Caco-2 (cell line): ENCODE measurements at regions not wholly inside any gene's neighbourhood (a gene's known extent, or its start where the extent isn't known, plus 50 kb on each side); places are given as distances from the start of the nearest gene placed in this dataset.
"Not testable (repeated sequence)": the region's sequence is repeated elsewhere in the genome, so short reads cannot be mapped to it uniquely, and the experiment has no call there.

Experiments used
- BruUV-seq: library from RNA; stranded (reverse); fragments of 400-500 nt; replicated peaks from 2 replicates; lab custom pipeline; 2021; lab: Mats Ljungman, UMichigan
- CTCF ChIA-PET: fragments of 300-600 bp; sonication (Branson Sonifier 250); formaldehyde crosslinking; loops from one replicate; lab custom pipeline; 2022; ENCODE audit warnings: antibody characterized with exemption; lab: Charles Lee
- POLR2A ChIA-PET: fragments of 300-600 bp; sonication (Branson Sonifier 250); formaldehyde crosslinking; loops from one replicate; lab custom pipeline; 2022; ENCODE audit warnings: antibody characterized with exemption; lab: Charles Lee
- DNase-seq, 2 experiments: peaks; one replicate each; pipeline versions ENCODE4 v3.0.0 to v3.0.0-alpha.2; 2020 to 2022
- H3K27me3 ChIP-seq: replicated peaks from 2 replicates; pipeline ENCODE4 v1.6.0; 2011; ENCODE audit warnings: low read length; ENCODE audit not compliant: control insufficient read depth, insufficient read depth
- H3K36me3 ChIP-seq: 2 replicates; pipeline ENCODE4 v1.5.1; 2011; ENCODE audit warnings: low read length; ENCODE audit not compliant: control insufficient read depth, insufficient read depth
- H3K4me1 ChIP-seq: fragments of 250-450 bp; sonication (Bioruptor Pico); 2 replicates; pipeline ENCODE4 v1.5.1; 2020; ENCODE audit warnings: mild to moderate bottlenecking
- H3K4me3 ChIP-seq: 2 replicates; pipeline ENCODE4 v1.5.1; 2011; ENCODE audit warnings: low read depth, mild to moderate bottlenecking, control low read depth, low read length
- H3K9me3 ChIP-seq: fragments of 250-450 bp; sonication (Bioruptor Pico); 2 replicates; pipeline ENCODE4 v1.5.1; 2020; ENCODE audit warnings: mild to moderate bottlenecking, moderate library complexity
- H3K27ac Mint-ChIP-seq: one replicate; pipeline ENCODE4 v1.8.0; 2022; ENCODE audit warnings: mixed read lengths; ENCODE audit not compliant: unreplicated experiment
- H3K27me3 Mint-ChIP-seq: one replicate; pipeline ENCODE4 v1.8.0; 2022; ENCODE audit warnings: mixed read lengths; ENCODE audit not compliant: insufficient read depth, unreplicated experiment
- H3K36me3 Mint-ChIP-seq: one replicate; pipeline ENCODE4 v1.8.0; 2022; ENCODE audit warnings: mild to moderate bottlenecking, mixed read lengths; ENCODE audit not compliant: insufficient read depth, unreplicated experiment
- H3K4me1 Mint-ChIP-seq: one replicate; pipeline ENCODE4 v1.8.0; 2022; ENCODE audit warnings: low read depth, mixed read lengths; ENCODE audit not compliant: unreplicated experiment
- H3K4me3 Mint-ChIP-seq: one replicate; pipeline ENCODE4 v1.8.0; 2022; ENCODE audit warnings: mild to moderate bottlenecking, moderate library complexity, mixed read lengths; ENCODE audit not compliant: unreplicated experiment
- H3K9me3 Mint-ChIP-seq: one replicate; pipeline ENCODE4 v1.8.0; 2022; ENCODE audit warnings: mixed read lengths; ENCODE audit not compliant: unreplicated experiment
- intact Hi-C: fragments of 100-400 bp; cut with micrococcal nuclease; formaldehyde crosslinking; loops from one replicate; pipeline ENCODE4 v1.10.0; 2022; ENCODE audit not compliant: unreplicated experiment
- TF ChIP-seq, protein P1 (sequence below), 2 experiments: fragments of 200-600 bp in 1 of 2; IDR thresholded peaks; 1 replicate in 1 of 2; 2 replicates in 1 of 2; pipeline versions ENCODE4 v1.5.1 to v1.8.0; 2011 to 2022; ENCODE audit warnings: antibody characterized with exemption in 1 of 2, control low read depth in 1 of 2, inconsistent platforms in 1 of 2, low read depth in 1 of 2, low read length in 1 of 2, mild to moderate bottlenecking in 1 of 2, moderate library complexity in 1 of 2; ENCODE audit not compliant: insufficient read depth in 1 of 2, severe bottlenecking in 1 of 2, unreplicated experiment in 1 of 2

DNA sequence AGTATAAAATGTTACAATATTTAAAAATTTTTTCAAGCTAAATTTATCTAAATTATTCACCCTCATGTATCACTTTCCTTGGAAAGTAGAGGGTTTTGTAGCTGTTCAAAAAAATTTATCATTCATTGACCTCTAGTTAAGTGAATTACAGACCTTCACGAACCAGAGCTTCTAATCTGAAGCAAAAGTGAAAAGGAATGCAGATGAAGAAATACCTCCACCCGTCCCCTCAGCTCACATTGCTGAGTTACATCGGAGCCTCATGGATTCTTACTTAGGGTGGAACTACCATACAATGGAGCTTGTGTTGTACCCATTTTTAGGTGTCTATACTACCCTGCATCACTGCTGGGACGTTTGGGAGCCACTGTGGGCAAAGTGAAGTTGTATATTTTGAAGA, 146.2 kb upstream of the NEDD9 start:
- no peaks in the 10 kb centered on the region; the same call in 1 of the 2 replicates for H3K4me1 ChIP-seq
- TF ChIP-seq, protein P1, sequence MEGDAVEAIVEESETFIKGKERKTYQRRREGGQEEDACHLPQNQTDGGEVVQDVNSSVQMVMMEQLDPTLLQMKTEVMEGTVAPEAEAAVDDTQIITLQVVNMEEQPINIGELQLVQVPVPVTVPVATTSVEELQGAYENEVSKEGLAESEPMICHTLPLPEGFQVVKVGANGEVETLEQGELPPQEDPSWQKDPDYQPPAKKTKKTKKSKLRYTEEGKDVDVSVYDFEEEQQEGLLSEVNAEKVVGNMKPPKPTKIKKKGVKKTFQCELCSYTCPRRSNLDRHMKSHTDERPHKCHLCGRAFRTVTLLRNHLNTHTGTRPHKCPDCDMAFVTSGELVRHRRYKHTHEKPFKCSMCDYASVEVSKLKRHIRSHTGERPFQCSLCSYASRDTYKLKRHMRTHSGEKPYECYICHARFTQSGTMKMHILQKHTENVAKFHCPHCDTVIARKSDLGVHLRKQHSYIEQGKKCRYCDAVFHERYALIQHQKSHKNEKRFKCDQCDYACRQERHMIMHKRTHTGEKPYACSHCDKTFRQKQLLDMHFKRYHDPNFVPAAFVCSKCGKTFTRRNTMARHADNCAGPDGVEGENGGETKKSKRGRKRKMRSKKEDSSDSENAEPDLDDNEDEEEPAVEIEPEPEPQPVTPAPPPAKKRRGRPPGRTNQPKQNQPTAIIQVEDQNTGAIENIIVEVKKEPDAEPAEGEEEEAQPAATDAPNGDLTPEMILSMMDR (IDR thresholded peaks at IDR 0.05; ENCODE audit: insufficient read depth in 1 of 2, low read depth in 1 of 2, low read length in 1 of 2, severe bottlenecking in 1 of 2, unreplicated experiment in 1 of 2), result no peak
- Mint-ChIP-seq H3K27ac (no peak overlapping the region), H3K27me3 (no peaks in the 10 kb centered on the region), H3K4me1 (no peaks in the 10 kb centered on the region), H3K36me3 (peaks cover 5% of the 10 kb centered on the region), H3K4me3 (no peak overlapping the region), H3K9me3 (peaks cover 26% of the 10 kb centered on the region)
- no TSS peak for BruUV-seq
- CTCF ChIA-PET, result no interaction called here
- no peak overlapping the region for H3K4me3 ChIP-seq
- no peaks in the 10 kb centered on the region for H3K27me3 ChIP-seq
- no peaks in the 10 kb centered on the region for H3K36me3 ChIP-seq
- peaks cover 12% of the 10 kb centered on the region for H3K9me3 ChIP-seq
- POLR2A ChIA-PET, result interaction anchor here (1.1 kb wide), 1 partner anchor 11 kb away, joined by 3 read pairs; no protein-coding TSS in a partner anchor
- DNase-seq, result no peak
- intact Hi-C loops, result no loop called here

DNA sequence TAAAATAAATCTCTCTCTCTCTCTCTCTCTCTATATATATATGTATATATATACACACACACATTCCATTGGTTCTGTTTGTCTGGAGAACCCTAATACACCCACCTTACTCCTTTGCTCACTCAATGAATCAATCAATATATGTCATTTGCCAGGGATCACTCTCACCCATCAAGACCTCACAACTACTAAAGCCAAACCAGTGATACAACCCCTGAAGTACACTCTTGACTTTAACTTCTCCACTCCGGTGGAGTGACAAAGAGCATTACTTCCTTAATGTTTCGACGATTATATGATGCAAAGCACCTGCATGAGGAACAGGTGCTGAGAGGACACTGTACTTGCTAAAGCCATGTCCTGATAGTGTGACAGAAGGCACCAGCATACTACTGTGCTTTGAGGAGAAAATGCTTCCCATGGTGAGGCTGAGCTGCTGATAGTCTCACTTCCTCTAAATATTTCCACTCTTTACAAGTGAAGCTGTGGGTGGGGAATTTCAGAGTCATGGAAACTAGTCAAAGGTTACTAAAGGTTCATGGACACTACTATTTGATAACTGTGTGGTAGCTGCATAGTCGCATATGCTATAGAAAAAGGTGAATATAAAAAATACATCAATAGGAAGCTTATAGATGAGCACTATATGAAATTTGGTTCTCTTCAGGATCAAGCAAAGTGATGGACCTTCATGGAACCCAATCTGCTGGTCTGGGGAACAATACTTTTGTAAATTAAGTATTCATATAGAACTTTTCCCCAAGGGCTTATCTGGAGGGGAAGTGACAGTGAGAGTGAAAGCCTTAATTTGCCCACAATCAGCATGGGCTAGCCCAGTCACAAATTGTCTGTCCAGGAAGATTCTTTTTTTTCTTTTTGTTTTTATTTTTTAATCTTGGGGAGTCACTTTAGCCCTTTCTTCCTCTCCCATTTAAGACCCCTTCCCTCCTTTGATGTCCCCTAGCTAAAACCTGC, 141.9 kb upstream of the NEDD9 start:
- POLR2A ChIA-PET, result no interaction called here
- CTCF ChIA-PET, result no interaction called here
- H3K4me3 Mint-ChIP-seq, result no peak overlapping the region
- peaks cover 8% of the 10 kb centered on the region for H3K4me1 ChIP-seq
- no peak overlapping the region for H3K4me3 ChIP-seq
- H3K36me3 ChIP-seq, result no peaks in the 10 kb centered on the region
- peaks cover 15% of the 10 kb centered on the region for H3K36me3 Mint-ChIP-seq
- H3K4me1 Mint-ChIP-seq, result no peaks in the 10 kb centered on the region
- DNase-seq, result no peak
- no peaks in the 10 kb centered on the region for H3K27me3 Mint-ChIP-seq
- intact Hi-C loops, result no loop called here
- no peaks in the 10 kb centered on the region for H3K27me3 ChIP-seq
- H3K27ac Mint-ChIP-seq, result no peak overlapping the region
- BruUV-seq, result no TSS peak
- H3K9me3 ChIP-seq, result peaks cover 12% of the 10 kb centered on the region
- H3K9me3 Mint-ChIP-seq, result peaks cover 26% of the 10 kb centered on the region
- TF ChIP-seq, protein P1 (IDR thresholded peaks at IDR 0.05; ENCODE audit: insufficient read depth in 1 of 2, low read depth in 1 of 2, low read length in 1 of 2, severe bottlenecking in 1 of 2, unreplicated experiment in 1 of 2), result no peak

DNA sequence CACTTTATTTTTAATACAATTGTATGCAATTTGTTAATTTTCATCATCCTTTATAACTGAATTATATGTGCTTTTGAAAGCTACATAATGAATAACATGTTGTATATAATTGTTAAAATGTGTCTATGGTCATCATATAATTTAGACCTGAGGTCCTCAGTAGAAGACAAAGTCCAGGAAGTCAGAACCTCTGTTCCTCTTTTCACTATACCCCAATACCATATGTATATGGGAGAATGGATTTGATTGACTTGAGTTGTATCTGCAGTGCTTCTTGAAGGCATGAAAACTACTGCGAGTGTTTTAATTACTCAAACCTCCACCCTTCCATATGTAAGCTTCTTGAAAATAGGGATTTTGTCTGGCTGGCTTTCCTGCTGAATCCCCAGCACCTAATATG, 140.7 kb upstream of the NEDD9 start:
- peaks cover 13% of the 10 kb centered on the region for H3K36me3 Mint-ChIP-seq
- BruUV-seq, result no TSS peak
- DNase-seq, result no peak
- CTCF ChIA-PET, result no interaction called here
- peaks cover 26% of the 10 kb centered on the region for H3K9me3 Mint-ChIP-seq
- no peak overlapping the region for H3K4me3 ChIP-seq
- H3K36me3 ChIP-seq, result no peaks in the 10 kb centered on the region
- H3K27me3 Mint-ChIP-seq, result no peaks in the 10 kb centered on the region
- TF ChIP-seq, protein P1 (IDR thresholded peaks at IDR 0.05; ENCODE audit: insufficient read depth in 1 of 2, low read depth in 1 of 2, low read length in 1 of 2, severe bottlenecking in 1 of 2, unreplicated experiment in 1 of 2), result no peak
- peaks cover 7% of the 10 kb centered on the region for H3K4me1 Mint-ChIP-seq
- no peaks in the 10 kb centered on the region for H3K27me3 ChIP-seq
- peaks cover 12% of the 10 kb centered on the region for H3K9me3 ChIP-seq
- H3K27ac Mint-ChIP-seq, result no peak overlapping the region
- POLR2A ChIA-PET, result interaction anchor here (0.6 kb wide), 1 partner anchor 141 kb away, joined by 3 read pairs; the partner anchor contains the start of gene NEDD9
- H3K4me1 ChIP-seq, result peaks cover 19% of the 10 kb centered on the region
- no peak overlapping the region for H3K4me3 Mint-ChIP-seq
- intact Hi-C loops, result no loop called here

DNA sequence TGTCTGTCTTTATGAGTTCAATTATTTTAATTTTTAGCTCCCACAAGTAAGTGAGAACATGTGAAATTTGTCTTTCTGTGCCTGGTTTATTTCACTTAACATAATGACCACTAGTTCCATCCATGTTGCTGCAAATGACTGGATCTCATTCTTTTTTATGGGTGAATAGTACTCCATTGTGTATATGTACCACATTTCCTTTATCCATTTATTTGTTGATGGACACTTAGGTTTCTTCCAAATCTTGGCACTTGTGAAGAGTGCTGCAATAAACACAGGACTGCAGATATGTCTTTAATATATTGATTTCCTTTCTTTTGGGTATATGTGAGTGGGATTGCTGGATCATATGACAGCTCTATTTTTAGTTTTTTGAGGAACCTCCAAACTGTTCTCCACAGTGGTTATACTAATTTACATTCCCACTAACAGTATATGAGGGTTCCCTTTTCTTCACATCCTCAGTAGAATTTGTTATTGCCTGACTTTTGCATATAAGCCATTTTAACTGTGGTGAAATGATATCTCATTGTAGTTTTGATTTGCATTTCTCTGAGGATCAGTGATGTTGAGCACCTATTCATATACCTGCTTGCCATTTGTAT, 139.8 kb upstream of the NEDD9 start:
- H3K4me3 ChIP-seq, H3K4me3 Mint-ChIP-seq, H3K27ac Mint-ChIP-seq, POLR2A ChIA-PET, CTCF ChIA-PET, H3K9me3 ChIP-seq, DNase-seq, BruUV-seq, H3K27me3 Mint-ChIP-seq, H3K36me3 Mint-ChIP-seq, H3K36me3 ChIP-seq, H3K27me3 ChIP-seq, intact Hi-C loops: not testable (repeated sequence)
- H3K4me1 Mint-ChIP-seq, result peaks cover 15% of the 10 kb centered on the region
- peaks cover 19% of the 10 kb centered on the region for H3K9me3 Mint-ChIP-seq
- H3K4me1 ChIP-seq, result peaks cover 27% of the 10 kb centered on the region
